Uterus (tissue), 3 donors: ENCODE measurements at regions not wholly inside any gene's neighbourhood (a gene's known extent, or its start where the extent isn't known, plus 50 kb on each side); places are given as distances from the start of the nearest gene placed in this dataset.
"Not testable (repeated sequence)": the region's sequence is repeated elsewhere in the genome, so short reads cannot be mapped to it uniquely, and the experiment has no call there.

Source experiments
- DNase-seq, 2 donors: peaks; one replicate each; pipeline ENCODE4 v3.0.0-alpha.2; 2019 to 2020
- H3K27ac ChIP-seq, 2 donors: fragments of 200-600 bp; sonication (generic); 1 replicate in 1 of 2; 2 replicates in 1 of 2; pipeline ENCODE4 v1.5.1; 2016 to 2018
- H3K27me3 ChIP-seq, 2 donors: fragments of 200-600 bp; sonication (generic); one replicate each; pipeline ENCODE4 v1.5.1; 2018 to 2019; ENCODE audit warnings: control low read depth in 1 of 2
- H3K36me3 ChIP-seq, 2 donors: fragments of 200-600 bp; sonication (generic); one replicate each; pipeline ENCODE4 v1.5.1; 2019; ENCODE audit warnings: control low read depth in 1 of 2
- H3K4me1 ChIP-seq, 2 donors: fragments of 200-600 bp; sonication (generic); one replicate each; pipeline ENCODE4 v1.5.1; 2018 to 2019; ENCODE audit warnings: control low read depth in 1 of 2
- H3K4me3 ChIP-seq, 2 donors: fragments of 200-600 bp; sonication (generic); 1 replicate in 1 of 2; 2 replicates in 1 of 2; pipeline ENCODE4 v1.5.1; 2018 to 2019; ENCODE audit warnings: mild to moderate bottlenecking in 1 of 2
- H3K9me3 ChIP-seq, 2 donors: fragments of 200-600 bp; sonication (generic); one replicate each; pipeline ENCODE4 v1.5.1; 2019; ENCODE audit warnings: control low read depth in 1 of 2
- CTCF ChIP-seq, 4 experiments: fragments of 200-600 bp in 2 of 4; fragments of 450-650 bp in 2 of 4; sonication (generic) in 2 of 4; IDR thresholded peaks; one replicate each; pipeline ENCODE4 v1.5.1; 2016 to 2019; ENCODE audit warnings: antibody characterized with exemption in 4 of 4, mild to moderate bottlenecking in 2 of 4, moderate library complexity in 1 of 4
- POLR2A ChIP-seq, 2 donors: fragments of 450-650 bp; IDR thresholded peaks; one replicate each; pipeline ENCODE4 v1.6.1; 2016; ENCODE audit warnings: antibody characterized with exemption in 2 of 2, mild to moderate bottlenecking in 1 of 2, moderate library complexity in 1 of 2
- intact Hi-C: fragments of 100-400 bp; cut with DNase I; formaldehyde crosslinking; loops from one replicate; pipeline ENCODE4 v1.15.1; 2023; ENCODE audit warnings: low total_unique reads
- donor health status: DM: yes; HTN: yes; CAD: no.

- intact Hi-C loops: no loop called here
- Histone ChIP-seq H3K27me3 (no peaks in the 10 kb centered on the region), H3K36me3 (no peaks in the 10 kb centered on the region), H3K27ac (no peak overlapping the region), H3K4me3 (no peak overlapping the region), H3K4me1 (no peaks in the 10 kb centered on the region), H3K9me3 (no peaks in the 10 kb centered on the region)
- TF ChIP-seq CTCF (IDR thresholded peaks at IDR 0.05): no peak
- no peak for DNase-seq
Measured at GRCh38 chr1:220962031-220962751, 82.9 kb downstream of the HLX start.

- intact Hi-C loops: no loop called here
- Histone ChIP-seq H3K4me1 (no peaks in the 10 kb centered on the region), H3K27me3 (no peaks in the 10 kb centered on the region), H3K36me3 (no peaks in the 10 kb centered on the region), H3K9me3 (no peaks in the 10 kb centered on the region), H3K27ac (no peak overlapping the region), H3K4me3 (no peak overlapping the region)
- DNase-seq: no peak
- TF ChIP-seq CTCF (IDR thresholded peaks at IDR 0.05) (no peak), POLR2A (IDR thresholded peaks at IDR 0.05) (no peak)
Measured at GRCh38 chr1:220966041-220966440, 86.8 kb downstream of the HLX start.

GRCh38 chr1:220966473-220966872 is 87.2 kb downstream of the HLX start:
- Histone ChIP-seq H3K36me3 (no peaks in the 10 kb centered on the region), H3K9me3 (no peaks in the 10 kb centered on the region), H3K27ac (no peak overlapping the region), H3K27me3 (no peaks in the 10 kb centered on the region), H3K4me1 (no peaks in the 10 kb centered on the region), H3K4me3 (no peak overlapping the region)
- no peak for TF ChIP-seq CTCF (IDR thresholded peaks at IDR 0.05)
- TF ChIP-seq POLR2A (IDR thresholded peaks at IDR 0.05): no peak
- intact Hi-C loops: no loop called here
- DNase-seq: no peak

GRCh38 chr1:220966881-220967611 is 87.8 kb downstream of the HLX start:
- Histone ChIP-seq H3K36me3 (no peaks in the 10 kb centered on the region), H3K27ac (no peak overlapping the region), H3K4me3 (no peak overlapping the region), H3K4me1 (no peaks in the 10 kb centered on the region), H3K9me3 (no peaks in the 10 kb centered on the region), H3K27me3 (no peaks in the 10 kb centered on the region)
- no peak for DNase-seq
- intact Hi-C loops: no loop called here
- TF ChIP-seq POLR2A (IDR thresholded peaks at IDR 0.05) (no peak), CTCF (IDR thresholded peaks at IDR 0.05) (no peak)

- TF ChIP-seq CTCF (IDR thresholded peaks at IDR 0.05) (no peak), POLR2A (IDR thresholded peaks at IDR 0.05) (no peak)
- H3K27me3 ChIP-seq: no peaks in the 10 kb centered on the region
- intact Hi-C loops: no loop called here
- no peaks in the 10 kb centered on the region for H3K9me3 ChIP-seq
- DNase-seq: no peak
- no peak overlapping the region for H3K4me3 ChIP-seq
- H3K4me1 ChIP-seq: no peaks in the 10 kb centered on the region
- H3K36me3 ChIP-seq: no peaks in the 10 kb centered on the region
- H3K27ac ChIP-seq: no peak overlapping the region
Measured at GRCh38 chr1:220967911-220968310, 88.7 kb downstream of the HLX start.

GRCh38 chr1:220969281-220969680 is 90.0 kb downstream of the HLX start:
- H3K36me3 ChIP-seq, intact Hi-C loops, H3K4me3 ChIP-seq, H3K27me3 ChIP-seq, H3K4me1 ChIP-seq, H3K9me3 ChIP-seq, H3K27ac ChIP-seq, DNase-seq: not testable (repeated sequence)
